ENCODE measurements at regions not wholly inside any gene's neighbourhood (a gene's known extent, or its start where the extent isn't known, plus 50 kb on each side); places are given as distances from the start of the nearest gene placed in this dataset.

- Histone ChIP-seq H3K9ac (ENCODE audit: extremely low read depth, low read length, poor library complexity, severe bottlenecking) (no peak overlapping the region), H3K27ac (ENCODE audit: low read depth, low read length) (no peak overlapping the region), H3K9me3 (ENCODE audit: control insufficient read depth, low read length) (peaks cover 11% of the 10 kb centered on the region), H3K36me3 (ENCODE audit: control insufficient read depth, insufficient read depth, low read length) (no peaks in the 10 kb centered on the region), H3K4me1 (ENCODE audit: control insufficient read depth, insufficient read depth, low read length) (peaks cover 8% of the 10 kb centered on the region), H3K27me3 (ENCODE audit: control insufficient read depth, insufficient read depth, low read length, poor library complexity, severe bottlenecking) (no peaks in the 10 kb centered on the region), H3K4me3 (ENCODE audit: low read length) (no peak overlapping the region)
- no peak overlapping the region for H3K27ac Mint-ChIP-seq
- no peaks in the 10 kb centered on the region for H3K36me3 Mint-ChIP-seq (ENCODE audit: low read depth)
- no peaks in the 10 kb centered on the region for H3K9me3 Mint-ChIP-seq
- no peak overlapping the region for H3K4me3 Mint-ChIP-seq
- H3K4me1 Mint-ChIP-seq: peaks cover 15% of the 10 kb centered on the region
- DNase-seq: no peak
- H3K27me3 Mint-ChIP-seq (ENCODE audit: insufficient read depth): peaks cover 3% of the 10 kb centered on the region
- TF ChIP-seq CTCF (conservative IDR thresholded peaks at IDR 0.05): no peak
- WGBS, 2 experiments (ENCODE audit: insufficient coverage in 1 of 2, insufficient read length in 1 of 2): 94 to 95% methylated on average over 4 of the region's 4 CpGs
Measured at GRCh38 chr1:209519786-209520185, 63.7 kb upstream of the CAMK1G start.

GRCh38 chr1:209522826-209523225, 60.7 kb upstream of the CAMK1G start:
- Histone ChIP-seq H3K36me3 (ENCODE audit: control insufficient read depth, insufficient read depth, low read length) (no peaks in the 10 kb centered on the region), H3K9ac (ENCODE audit: extremely low read depth, low read length, poor library complexity, severe bottlenecking) (no peak overlapping the region), H3K27ac (ENCODE audit: low read depth, low read length) (no peak overlapping the region), H3K4me3 (ENCODE audit: low read length) (no peak overlapping the region), H3K4me1 (ENCODE audit: control insufficient read depth, insufficient read depth, low read length) (peaks cover 4% of the 10 kb centered on the region), H3K9me3 (ENCODE audit: control insufficient read depth, low read length) (peaks cover 11% of the 10 kb centered on the region), H3K27me3 (ENCODE audit: control insufficient read depth, insufficient read depth, low read length, poor library complexity, severe bottlenecking) (no peaks in the 10 kb centered on the region)
- Mint-ChIP-seq H3K4me3 (no peak overlapping the region), H3K9me3 (no peaks in the 10 kb centered on the region), H3K36me3 (ENCODE audit: low read depth) (no peaks in the 10 kb centered on the region), H3K27me3 (ENCODE audit: insufficient read depth) (peaks cover 6% of the 10 kb centered on the region), H3K4me1 (peaks cover 12% of the 10 kb centered on the region), H3K27ac (no peak overlapping the region)
- whole genome bisulfite sequencing, 2 experiments (ENCODE audit: insufficient coverage in 1 of 2, insufficient read length in 1 of 2): 89 to 100% methylated on average over 2 to 3 of the region's 3 CpGs
- DNase-seq: no peak
- TF ChIP-seq CTCF (conservative IDR thresholded peaks at IDR 0.05): no peak

- Mint-ChIP-seq H3K9me3 (no peaks in the 10 kb centered on the region), H3K27me3 (ENCODE audit: insufficient read depth) (peaks cover 9% of the 10 kb centered on the region), H3K27ac (no peak overlapping the region), H3K4me3 (no peak overlapping the region), H3K36me3 (ENCODE audit: low read depth) (no peaks in the 10 kb centered on the region), H3K4me1 (peaks cover 26% of the 10 kb centered on the region)
- TF ChIP-seq CTCF (conservative IDR thresholded peaks at IDR 0.05): no peak
- Histone ChIP-seq H3K4me3 (ENCODE audit: low read length) (no peak overlapping the region), H3K27me3 (ENCODE audit: control insufficient read depth, insufficient read depth, low read length, poor library complexity, severe bottlenecking) (no peaks in the 10 kb centered on the region), H3K4me1 (ENCODE audit: control insufficient read depth, insufficient read depth, low read length) (peaks cover 10% of the 10 kb centered on the region), H3K36me3 (ENCODE audit: control insufficient read depth, insufficient read depth, low read length) (no peaks in the 10 kb centered on the region), H3K9me3 (ENCODE audit: control insufficient read depth, low read length) (no peaks in the 10 kb centered on the region), H3K9ac (ENCODE audit: extremely low read depth, low read length, poor library complexity, severe bottlenecking) (no peak overlapping the region), H3K27ac (ENCODE audit: low read depth, low read length) (no peak overlapping the region)
- whole genome bisulfite sequencing, 2 experiments (ENCODE audit: insufficient coverage in 1 of 2, insufficient read length in 1 of 2): 82 to 92% methylated on average over 2 of the region's 2 CpGs
- DNase-seq: no peak
Measured at GRCh38 chr1:209526137-209526536, 57.4 kb upstream of the CAMK1G start.

All from endodermal cell (in vitro differentiated cells).